HCT116 (cell line): ENCODE measurements at regions not wholly inside any gene's neighbourhood (a gene's known extent, or its start where the extent isn't known, plus 50 kb on each side); places are given as distances from the start of the nearest gene placed in this dataset.

Source experiments
- CTCF ChIP-seq, 3 experiments: fragments of 200-600 bp in 1 of 3; sonication (generic) in 1 of 3; IDR thresholded peaks in 2 of 3; conservative IDR thresholded peaks in 1 of 3; 2 replicates each; pipeline ENCODE4 v1.5.1; 2012 to 2017; ENCODE audit warnings: low read depth in 2 of 3, low read length in 2 of 3, antibody characterized with exemption in 1 of 3, borderline replicate concordance in 1 of 3, control low read depth in 1 of 3, mild to moderate bottlenecking in 1 of 3, mixed read lengths in 1 of 3, mixed run types in 1 of 3, moderate library complexity in 1 of 3; ENCODE audit not compliant: insufficient read depth in 1 of 3
- EZH2phosphoT487 ChIP-seq: fragments of 200-600 bp; IDR thresholded peaks from 2 replicates; pipeline ENCODE4 v1.6.1; 2018; ENCODE audit warnings: antibody characterized with exemption, borderline replicate concordance
- JUND ChIP-seq: IDR thresholded peaks from 2 replicates; pipeline ENCODE4 v1.6.1; 2012
- POLR2A ChIP-seq: IDR thresholded peaks from 2 replicates; pipeline ENCODE4 v1.7.0; 2011; ENCODE audit warnings: borderline replicate concordance; ENCODE audit not compliant: insufficient read depth, insufficient read length; ENCODE audit errors: extremely low read depth
- POLR2AphosphoS5 ChIP-seq: IDR thresholded peaks from 2 replicates; pipeline ENCODE4 v1.6.1; 2011; ENCODE audit warnings: mild to moderate bottlenecking, low read depth, low read length, moderate library complexity
- SIN3A ChIP-seq: IDR thresholded peaks from 2 replicates; pipeline ENCODE4 v1.6.1; 2012; ENCODE audit warnings: low read depth
- SP1 ChIP-seq: IDR thresholded peaks from 2 replicates; pipeline ENCODE4 v1.6.1; 2012; ENCODE audit warnings: low read depth
- TCF7L2 ChIP-seq: IDR thresholded peaks from 2 replicates; pipeline ENCODE4 v1.7.0; 2011; ENCODE audit warnings: borderline replicate concordance, inconsistent platforms; ENCODE audit not compliant: insufficient read depth, insufficient read length; ENCODE audit errors: extremely low read depth
- YY1 ChIP-seq: IDR thresholded peaks from 2 replicates; pipeline ENCODE4 v1.6.1; 2011; ENCODE audit warnings: low read length, low read depth, moderate library complexity, mild to moderate bottlenecking; ENCODE audit not compliant: insufficient replicate concordance; ENCODE audit errors: extremely low read depth
- ZNF274 ChIP-seq: fragments of 200-500 bp; sonication (Bioruptor generic); IDR thresholded peaks from 2 replicates; pipeline ENCODE4 v1.6.1; 2014; ENCODE audit warnings: mild to moderate bottlenecking, low read depth, low read length, inconsistent platforms
- TF ChIP-seq, protein P1 (sequence below): IDR thresholded peaks from 2 replicates; pipeline ENCODE4 v1.6.1; 2012; ENCODE audit warnings: low read depth

DNA sequence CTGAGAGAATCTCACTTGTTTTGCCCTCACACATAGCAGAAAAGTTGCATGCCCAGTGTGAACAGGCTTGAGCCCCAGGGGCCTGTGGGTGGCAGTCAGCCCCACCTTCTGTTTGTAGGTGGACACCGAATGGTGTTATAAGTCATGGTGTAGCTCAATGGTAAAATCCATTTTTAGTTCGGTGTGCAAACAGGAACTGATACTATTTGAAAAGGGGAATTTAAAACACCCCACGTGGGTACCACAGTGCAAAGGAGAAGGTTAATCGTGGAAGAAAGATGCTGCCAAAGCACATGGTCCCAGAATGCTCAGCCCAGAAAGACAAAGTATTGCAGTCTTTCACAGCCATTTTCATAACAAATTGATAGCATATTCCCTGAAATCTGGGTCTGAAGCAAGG lies 71.8 kb upstream of the GZMB start:
- no peak for TF ChIP-seq CTCF (IDR thresholded peaks at IDR 0.05 in 2 of 3, conservative IDR thresholded peaks at IDR 0.05 in 1 of 3; ENCODE audit: borderline replicate concordance in 1 of 3, insufficient read depth in 1 of 3, low read depth in 2 of 3, low read length in 2 of 3)
- no peak for TF ChIP-seq EZH2phosphoT487
- TF ChIP-seq YY1 = no peak
- no peak for TF ChIP-seq POLR2A
- TF ChIP-seq TCF7L2 = no peak
- TF ChIP-seq, protein P1, sequence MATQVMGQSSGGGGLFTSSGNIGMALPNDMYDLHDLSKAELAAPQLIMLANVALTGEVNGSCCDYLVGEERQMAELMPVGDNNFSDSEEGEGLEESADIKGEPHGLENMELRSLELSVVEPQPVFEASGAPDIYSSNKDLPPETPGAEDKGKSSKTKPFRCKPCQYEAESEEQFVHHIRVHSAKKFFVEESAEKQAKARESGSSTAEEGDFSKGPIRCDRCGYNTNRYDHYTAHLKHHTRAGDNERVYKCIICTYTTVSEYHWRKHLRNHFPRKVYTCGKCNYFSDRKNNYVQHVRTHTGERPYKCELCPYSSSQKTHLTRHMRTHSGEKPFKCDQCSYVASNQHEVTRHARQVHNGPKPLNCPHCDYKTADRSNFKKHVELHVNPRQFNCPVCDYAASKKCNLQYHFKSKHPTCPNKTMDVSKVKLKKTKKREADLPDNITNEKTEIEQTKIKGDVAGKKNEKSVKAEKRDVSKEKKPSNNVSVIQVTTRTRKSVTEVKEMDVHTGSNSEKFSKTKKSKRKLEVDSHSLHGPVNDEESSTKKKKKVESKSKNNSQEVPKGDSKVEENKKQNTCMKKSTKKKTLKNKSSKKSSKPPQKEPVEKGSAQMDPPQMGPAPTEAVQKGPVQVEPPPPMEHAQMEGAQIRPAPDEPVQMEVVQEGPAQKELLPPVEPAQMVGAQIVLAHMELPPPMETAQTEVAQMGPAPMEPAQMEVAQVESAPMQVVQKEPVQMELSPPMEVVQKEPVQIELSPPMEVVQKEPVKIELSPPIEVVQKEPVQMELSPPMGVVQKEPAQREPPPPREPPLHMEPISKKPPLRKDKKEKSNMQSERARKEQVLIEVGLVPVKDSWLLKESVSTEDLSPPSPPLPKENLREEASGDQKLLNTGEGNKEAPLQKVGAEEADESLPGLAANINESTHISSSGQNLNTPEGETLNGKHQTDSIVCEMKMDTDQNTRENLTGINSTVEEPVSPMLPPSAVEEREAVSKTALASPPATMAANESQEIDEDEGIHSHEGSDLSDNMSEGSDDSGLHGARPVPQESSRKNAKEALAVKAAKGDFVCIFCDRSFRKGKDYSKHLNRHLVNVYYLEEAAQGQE = no peak
- TF ChIP-seq JUND = no peak
- TF ChIP-seq POLR2AphosphoS5 = no peak
- TF ChIP-seq ZNF274 = no peak
- no peak for TF ChIP-seq SIN3A
- no peak for TF ChIP-seq SP1
